Right atrium auricular region (tissue), 2 donors: ENCODE measurements at regions not wholly inside any gene's neighbourhood (a gene's known extent, or its start where the extent isn't known, plus 50 kb on each side); places are given as distances from the start of the nearest gene placed in this dataset.

Experiments
- DNase-seq: peaks from one replicate; pipeline ENCODE4 v3.0.0-alpha.2; 2019; ENCODE audit warnings: low spot score
- H3K27ac ChIP-seq, 2 donors: fragments of 200-600 bp; sonication (generic); 1 replicate in 1 of 2; 2 replicates in 1 of 2; pipeline ENCODE4 v1.5.1; 2016 to 2019
- H3K27me3 ChIP-seq, 2 donors: fragments of 200-600 bp; sonication (generic); one replicate each; pipeline versions ENCODE4 v1.5.1 to v1.6.0; 2017 to 2019
- H3K36me3 ChIP-seq: fragments of 200-600 bp; sonication (generic); one replicate; pipeline ENCODE4 v1.5.1; 2016
- H3K4me1 ChIP-seq, 2 donors: fragments of 200-600 bp; sonication (generic); one replicate each; pipeline versions ENCODE4 v1.5.1 to v1.6.0; 2017 to 2019
- H3K4me3 ChIP-seq, 2 donors: fragments of 200-600 bp; sonication (generic); 1 replicate in 1 of 2; 2 replicates in 1 of 2; pipeline ENCODE4 v1.5.1; 2017 to 2019; ENCODE audit warnings: mild to moderate bottlenecking in 1 of 2, moderate library complexity in 1 of 2
- H3K9me3 ChIP-seq, 2 donors: fragments of 200-600 bp; sonication (generic); one replicate each; pipeline ENCODE4 v1.5.1; 2019
- TF ChIP-seq, protein P1 (sequence below), 2 donors: fragments of 200-600 bp; sonication (generic); IDR thresholded peaks; one replicate each; pipeline ENCODE4 v1.5.1; 2019; ENCODE audit warnings: antibody characterized with exemption in 2 of 2

DNA sequence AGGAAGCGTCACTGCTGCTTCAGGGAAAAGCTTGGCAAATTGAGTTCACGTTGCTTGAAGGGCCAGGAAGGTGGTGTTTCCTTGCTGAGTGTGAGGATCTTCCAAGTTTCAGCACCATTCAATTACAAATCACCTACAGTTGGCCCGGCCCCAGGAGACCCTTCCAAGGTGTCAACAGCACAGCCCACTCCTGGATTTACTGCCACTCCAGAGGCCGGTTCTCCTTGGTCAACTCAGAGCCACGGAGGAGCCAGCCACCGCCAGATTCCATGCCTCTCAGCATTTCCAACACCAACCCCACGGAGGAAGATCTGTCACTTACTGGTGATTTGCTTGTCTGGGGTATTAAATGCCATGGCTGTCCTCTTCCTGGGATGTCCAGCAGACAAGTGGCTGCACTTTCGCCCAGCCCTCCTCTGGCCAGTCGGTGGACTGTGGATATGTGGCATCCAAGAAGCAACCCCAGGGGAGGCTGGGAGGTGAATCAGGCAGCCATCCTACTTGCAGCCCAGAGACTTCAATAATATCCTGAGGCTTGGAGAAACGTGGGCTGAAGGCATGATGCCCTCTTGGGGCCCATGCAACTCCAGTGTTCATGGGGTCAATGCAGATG, 74.1 kb upstream of the SHANK2 start:
- Histone ChIP-seq H3K4me3 (no peak overlapping the region), H3K4me1 (no peaks in the 10 kb centered on the region), H3K9me3 (no peaks in the 10 kb centered on the region), H3K36me3 (no peaks in the 10 kb centered on the region), H3K27ac (no peak overlapping the region), H3K27me3 (no peaks in the 10 kb centered on the region)
- TF ChIP-seq, protein P1, sequence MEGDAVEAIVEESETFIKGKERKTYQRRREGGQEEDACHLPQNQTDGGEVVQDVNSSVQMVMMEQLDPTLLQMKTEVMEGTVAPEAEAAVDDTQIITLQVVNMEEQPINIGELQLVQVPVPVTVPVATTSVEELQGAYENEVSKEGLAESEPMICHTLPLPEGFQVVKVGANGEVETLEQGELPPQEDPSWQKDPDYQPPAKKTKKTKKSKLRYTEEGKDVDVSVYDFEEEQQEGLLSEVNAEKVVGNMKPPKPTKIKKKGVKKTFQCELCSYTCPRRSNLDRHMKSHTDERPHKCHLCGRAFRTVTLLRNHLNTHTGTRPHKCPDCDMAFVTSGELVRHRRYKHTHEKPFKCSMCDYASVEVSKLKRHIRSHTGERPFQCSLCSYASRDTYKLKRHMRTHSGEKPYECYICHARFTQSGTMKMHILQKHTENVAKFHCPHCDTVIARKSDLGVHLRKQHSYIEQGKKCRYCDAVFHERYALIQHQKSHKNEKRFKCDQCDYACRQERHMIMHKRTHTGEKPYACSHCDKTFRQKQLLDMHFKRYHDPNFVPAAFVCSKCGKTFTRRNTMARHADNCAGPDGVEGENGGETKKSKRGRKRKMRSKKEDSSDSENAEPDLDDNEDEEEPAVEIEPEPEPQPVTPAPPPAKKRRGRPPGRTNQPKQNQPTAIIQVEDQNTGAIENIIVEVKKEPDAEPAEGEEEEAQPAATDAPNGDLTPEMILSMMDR (IDR thresholded peaks at IDR 0.05), result no peak
- no peak for DNase-seq

DNA sequence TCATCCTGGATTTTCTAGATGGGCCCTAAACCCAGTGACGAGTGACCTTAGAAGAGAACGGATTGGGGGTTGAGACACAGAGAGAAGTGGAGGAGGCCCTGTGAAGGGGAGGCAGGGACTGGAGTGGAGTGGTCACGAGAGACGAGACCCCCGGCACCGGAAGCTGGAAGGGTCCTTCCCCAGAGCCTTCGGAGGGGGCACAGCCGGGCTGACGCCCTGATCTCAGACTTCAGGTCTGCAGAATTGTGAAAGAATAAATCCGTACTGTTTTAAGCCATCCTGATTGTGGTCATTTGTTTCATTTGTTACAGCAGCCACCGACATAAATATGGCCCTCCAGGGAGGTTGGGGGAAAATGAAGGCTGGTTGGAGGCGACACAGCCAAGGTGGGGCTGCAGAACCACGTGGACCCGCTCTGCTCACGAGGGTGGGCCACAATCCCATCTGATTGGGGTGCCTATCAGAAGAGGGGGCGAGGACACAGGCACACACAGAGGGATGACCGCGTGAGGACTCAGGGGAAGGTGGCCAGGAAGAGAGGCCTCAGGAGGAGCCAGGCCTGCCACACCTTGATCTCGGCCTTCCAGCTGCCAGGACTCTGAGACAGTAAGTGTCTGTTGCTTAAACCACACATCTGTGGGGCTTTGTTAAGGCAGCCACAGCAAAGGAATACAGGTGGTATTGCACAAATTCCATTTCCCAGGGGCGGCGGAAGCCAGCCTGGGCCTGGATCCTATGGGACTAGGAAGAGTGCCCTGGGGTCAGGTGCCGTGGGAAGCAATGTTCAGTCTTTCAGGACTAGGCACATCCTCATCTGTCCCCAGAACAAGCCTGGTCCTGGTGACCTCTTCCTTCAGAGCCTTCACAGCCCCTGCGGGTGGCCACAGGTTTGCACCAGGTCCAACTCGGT, 73.3 kb upstream of the SHANK2 start:
- TF ChIP-seq, protein P1 (IDR thresholded peaks at IDR 0.05), result no peak
- no peaks in the 10 kb centered on the region for H3K27me3 ChIP-seq
- H3K9me3 ChIP-seq, result no peaks in the 10 kb centered on the region
- no peak for DNase-seq
- H3K4me3 ChIP-seq, result no peak overlapping the region
- no peaks in the 10 kb centered on the region for H3K36me3 ChIP-seq
- no peak overlapping the region for H3K27ac ChIP-seq
- no peaks in the 10 kb centered on the region for H3K4me1 ChIP-seq

DNA sequence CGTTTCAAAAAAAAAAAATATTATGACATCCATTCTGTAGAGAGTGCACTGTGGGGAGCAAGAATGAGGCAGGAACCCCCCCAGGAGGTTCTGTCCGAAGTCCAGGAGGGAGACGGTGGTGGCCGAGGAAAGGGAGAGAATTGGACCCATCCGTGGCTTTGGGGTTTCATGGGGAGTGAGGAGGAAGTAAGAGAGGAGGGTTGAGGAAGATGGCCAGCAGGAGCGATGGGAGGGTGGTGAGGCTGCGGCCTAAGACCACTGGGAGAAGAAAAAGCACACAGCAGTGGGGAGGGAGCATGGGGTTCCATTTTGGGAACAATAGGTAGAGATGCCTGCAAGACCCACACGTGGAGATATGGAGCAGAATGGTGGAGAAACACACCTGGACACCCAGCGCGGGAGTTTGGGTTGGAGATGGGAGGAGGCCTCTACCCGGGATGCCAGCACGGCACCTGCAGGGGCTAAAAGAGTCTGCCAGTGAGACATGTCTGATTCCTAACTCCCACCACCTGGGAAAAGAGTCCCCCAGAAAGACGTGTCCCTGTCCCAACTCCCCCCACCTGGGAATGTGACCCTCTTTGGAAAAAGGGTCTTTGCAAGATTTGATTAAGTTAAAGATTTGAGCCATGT, 72.5 kb upstream of the SHANK2 start:
- DNase-seq, result no peak
- no peaks in the 10 kb centered on the region for H3K4me1 ChIP-seq
- H3K4me3 ChIP-seq, result no peak overlapping the region
- H3K9me3 ChIP-seq, result peaks cover 0 to 5% of the 10 kb centered on the region in 2 donors
- no peaks in the 10 kb centered on the region for H3K36me3 ChIP-seq
- TF ChIP-seq, protein P1 (IDR thresholded peaks at IDR 0.05), result no peak
- H3K27me3 ChIP-seq, result no peaks in the 10 kb centered on the region
- H3K27ac ChIP-seq, result no peak overlapping the region

DNA sequence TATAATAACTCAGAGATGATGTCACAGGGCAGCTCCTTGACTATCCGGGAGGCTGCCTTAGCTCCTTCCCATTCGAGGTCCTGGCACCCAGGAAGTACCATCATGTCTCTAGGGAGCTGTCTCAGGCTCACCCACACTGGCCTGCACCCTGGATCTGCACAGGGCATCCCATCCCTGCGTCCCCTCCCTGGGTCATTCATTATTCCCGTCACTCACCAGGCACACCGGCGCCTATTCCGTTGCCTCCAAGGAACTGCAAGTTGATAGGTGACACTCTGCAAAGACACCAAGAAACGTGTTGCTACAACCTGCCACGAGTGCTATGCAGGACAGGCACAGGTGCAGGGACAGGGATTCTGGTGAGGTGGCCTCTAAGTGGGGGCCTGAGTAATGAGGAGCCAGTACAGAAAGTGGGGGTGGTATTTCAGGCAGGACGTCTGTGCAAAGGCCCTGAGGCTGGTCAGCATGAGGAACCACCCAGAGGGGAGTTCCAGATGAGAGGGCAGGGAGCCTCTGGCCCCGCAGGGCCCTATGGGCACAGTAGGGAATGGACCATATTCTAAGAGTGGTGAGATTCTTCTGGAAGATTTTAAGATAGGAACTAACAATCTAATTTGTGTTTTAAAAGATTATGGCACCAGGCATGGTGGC, 71.6 kb upstream of the SHANK2 start:
- Histone ChIP-seq H3K9me3 (peaks cover 0 to 13% of the 10 kb centered on the region in 2 donors), H3K36me3 (no peaks in the 10 kb centered on the region), H3K27me3 (no peaks in the 10 kb centered on the region), H3K4me1 (no peaks in the 10 kb centered on the region), H3K4me3 (no peak overlapping the region), H3K27ac (no peak overlapping the region)
- no peak for DNase-seq
- TF ChIP-seq, protein P1 (IDR thresholded peaks at IDR 0.05), result no peak

DNA sequence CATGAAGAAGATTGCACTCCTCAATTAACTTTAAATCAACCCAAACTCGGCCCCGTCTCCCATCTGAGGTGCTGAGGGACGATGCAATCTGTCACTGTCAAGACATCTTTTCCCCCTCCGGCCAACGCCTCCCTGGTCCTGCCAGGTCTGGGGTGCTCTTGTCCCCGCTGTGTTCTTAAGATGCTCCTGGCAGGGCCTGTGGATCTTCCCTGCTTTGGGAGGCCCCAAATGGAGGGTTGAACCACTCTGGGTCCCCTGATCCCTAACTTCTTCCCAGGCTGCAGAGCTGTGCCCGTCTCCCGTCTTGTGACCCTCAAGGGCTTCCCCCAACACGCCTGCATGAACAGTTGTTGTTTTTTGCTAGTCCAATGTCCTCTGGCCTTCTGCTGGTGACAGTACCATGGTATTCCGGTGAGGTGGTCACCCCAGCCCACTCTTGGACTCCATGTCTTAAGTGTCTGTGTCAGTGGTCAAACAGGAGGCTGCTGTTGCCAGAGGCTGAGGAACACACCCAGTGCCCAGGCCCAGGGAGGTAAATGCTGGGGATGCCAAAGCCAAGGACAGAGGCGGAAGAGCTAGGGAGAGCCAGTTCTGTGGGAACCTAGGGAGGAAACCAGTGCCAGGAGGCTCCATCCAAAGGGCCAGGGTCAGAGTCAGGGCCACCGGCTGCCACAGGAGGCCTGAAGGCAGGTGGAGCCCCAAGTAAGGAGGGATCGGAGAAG, 70.6 kb upstream of the SHANK2 start:
- no peak overlapping the region for H3K4me3 ChIP-seq
- TF ChIP-seq, protein P1 (IDR thresholded peaks at IDR 0.05), result no peak
- no peak for DNase-seq
- peaks cover 0 to 18% of the 10 kb centered on the region in 2 donors for H3K9me3 ChIP-seq
- H3K27ac ChIP-seq, result no peak overlapping the region
- no peaks in the 10 kb centered on the region for H3K27me3 ChIP-seq
- H3K4me1 ChIP-seq, result no peaks in the 10 kb centered on the region
- no peaks in the 10 kb centered on the region for H3K36me3 ChIP-seq
